T-helper 1 cell treated with Interleukin-12 subunit alpha and Interleukin-12 subunit beta and Interleukin-4 antibody, amounts not matched to agents 30 μg/mL and 1 μg/mL, for 36 hours (primary cell): ENCODE measurements at regions not wholly inside any gene's neighbourhood (a gene's known extent, or its start where the extent isn't known, plus 50 kb on each side); places are given as distances from the start of the nearest gene placed in this dataset.

Experiments
- H3K27ac Mint-ChIP-seq: one replicate; pipeline ENCODE4 v1.8.0; 2021; ENCODE audit warnings: mild to moderate bottlenecking, mixed read lengths
- H3K27me3 Mint-ChIP-seq: one replicate; pipeline ENCODE4 v1.8.0; 2021; ENCODE audit warnings: low read depth, mixed read lengths
- H3K36me3 Mint-ChIP-seq: one replicate; pipeline ENCODE4 v1.8.0; 2021; ENCODE audit warnings: low read depth, mixed read lengths
- H3K4me1 Mint-ChIP-seq: one replicate; pipeline ENCODE4 v1.8.0; 2021; ENCODE audit warnings: low read depth, mixed read lengths
- H3K4me3 Mint-ChIP-seq: one replicate; pipeline ENCODE4 v1.8.0; 2021; ENCODE audit warnings: mild to moderate bottlenecking, moderate library complexity, mixed read lengths
- H3K9me3 Mint-ChIP-seq: one replicate; pipeline ENCODE4 v1.8.0; 2021; ENCODE audit warnings: mixed read lengths

DNA sequence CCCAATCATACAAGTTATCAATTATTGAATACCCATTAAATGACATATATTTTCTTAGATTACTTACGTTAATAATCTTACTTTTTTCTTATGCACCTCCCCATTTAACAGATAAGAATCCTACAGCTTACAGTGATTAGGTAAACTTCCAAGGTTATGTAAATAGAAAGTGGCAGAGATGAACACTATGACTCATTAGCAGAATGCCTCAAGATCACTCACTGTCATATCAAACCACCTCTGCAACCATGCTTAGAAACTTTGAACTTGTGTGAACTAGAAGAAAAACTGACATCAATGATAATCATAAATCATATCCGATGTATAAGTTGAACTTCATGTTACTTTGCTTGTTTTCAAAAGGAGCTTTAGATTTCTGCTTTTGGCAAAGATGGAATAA is 911.6 kb upstream of the ARPP21 start:
- no peak overlapping the region for H3K4me3 Mint-ChIP-seq
- H3K36me3 Mint-ChIP-seq: no peaks in the 10 kb centered on the region
- H3K27me3 Mint-ChIP-seq: no peaks in the 10 kb centered on the region
- peaks cover 16% of the 10 kb centered on the region for H3K9me3 Mint-ChIP-seq
- H3K4me1 Mint-ChIP-seq: no peaks in the 10 kb centered on the region
- H3K27ac Mint-ChIP-seq: no peak overlapping the region

DNA sequence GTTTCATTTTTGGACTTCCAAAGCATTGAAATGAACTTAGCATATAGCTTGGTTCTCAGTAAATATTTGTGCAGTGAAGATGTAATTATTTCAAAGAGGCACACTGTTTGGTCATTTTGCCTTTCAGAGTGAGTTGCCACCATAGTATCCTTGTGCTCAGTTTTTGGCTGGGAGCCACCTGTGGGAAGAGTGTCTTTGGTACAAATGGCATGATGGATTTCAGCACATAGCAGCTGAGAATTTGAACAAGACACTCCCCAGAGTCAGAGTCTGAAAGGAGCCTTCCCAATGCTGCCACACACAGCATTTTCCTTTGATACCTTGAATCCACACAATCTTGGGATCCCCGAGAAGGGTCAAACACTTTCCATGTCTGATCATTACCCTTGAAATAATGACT is 897.2 kb upstream of the ARPP21 start:
- H3K4me3 Mint-ChIP-seq: no peak overlapping the region
- no peaks in the 10 kb centered on the region for H3K27me3 Mint-ChIP-seq
- H3K4me1 Mint-ChIP-seq: no peaks in the 10 kb centered on the region
- no peaks in the 10 kb centered on the region for H3K9me3 Mint-ChIP-seq
- H3K36me3 Mint-ChIP-seq: no peaks in the 10 kb centered on the region
- H3K27ac Mint-ChIP-seq: no peak overlapping the region

DNA sequence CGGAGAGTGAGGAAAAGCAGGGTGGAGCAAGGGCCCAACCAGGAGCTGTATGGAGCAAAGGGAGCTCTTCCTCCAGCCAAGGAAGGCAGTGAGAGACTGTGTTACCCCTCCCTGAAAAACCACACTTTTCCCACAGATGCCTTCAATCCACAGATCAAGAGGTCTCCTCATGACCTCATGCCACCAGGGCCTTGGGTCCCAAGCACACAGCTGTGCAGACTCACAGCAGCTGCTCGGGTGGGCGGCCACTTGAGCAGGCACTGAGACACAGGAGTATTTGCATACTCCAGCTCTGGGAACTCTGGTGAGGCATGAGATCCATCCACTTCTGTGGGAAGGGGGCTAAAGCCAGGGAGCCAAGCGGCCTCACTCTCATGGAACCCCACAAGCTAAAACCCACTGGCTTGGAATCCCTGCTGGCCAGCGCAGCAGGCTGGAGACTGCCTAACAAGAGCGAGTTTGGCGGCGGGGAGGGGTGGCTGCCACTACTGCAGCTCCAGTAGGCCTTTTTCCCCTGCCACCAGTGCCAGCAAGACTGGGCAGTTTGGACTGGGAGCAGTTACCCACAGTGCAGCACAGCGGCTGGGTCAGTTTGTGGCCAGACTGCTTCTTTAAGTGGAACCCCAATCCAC is 880.6 kb upstream of the ARPP21 start:
- Mint-ChIP-seq H3K4me1 (no peaks in the 10 kb centered on the region), H3K36me3 (no peaks in the 10 kb centered on the region), H3K27me3 (no peaks in the 10 kb centered on the region), H3K9me3 (peaks cover 6% of the 10 kb centered on the region), H3K4me3 (no peak overlapping the region), H3K27ac (no peak overlapping the region)

DNA sequence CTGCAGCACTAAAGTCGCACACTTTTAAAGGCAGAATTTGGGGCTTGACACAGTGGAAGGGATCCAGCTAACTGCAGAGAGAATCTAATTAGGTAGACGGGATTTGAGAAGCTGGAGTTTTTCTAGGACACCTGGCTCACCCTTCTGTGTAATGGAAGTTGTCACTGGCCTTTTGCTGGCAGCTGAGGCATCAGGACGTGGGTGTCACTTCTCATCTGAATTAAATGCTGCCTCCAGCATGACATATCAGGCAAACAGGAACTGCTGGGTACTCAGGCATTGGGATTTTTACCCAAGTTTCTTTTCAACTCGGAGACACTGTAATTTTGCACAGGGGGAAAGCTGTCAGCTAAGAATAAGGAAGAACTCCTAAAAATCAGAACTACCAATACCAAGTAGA is 861.9 kb upstream of the ARPP21 start:
- no peak overlapping the region for H3K27ac Mint-ChIP-seq
- no peaks in the 10 kb centered on the region for H3K27me3 Mint-ChIP-seq
- no peaks in the 10 kb centered on the region for H3K4me1 Mint-ChIP-seq
- no peaks in the 10 kb centered on the region for H3K9me3 Mint-ChIP-seq
- no peaks in the 10 kb centered on the region for H3K36me3 Mint-ChIP-seq
- no peak overlapping the region for H3K4me3 Mint-ChIP-seq

DNA sequence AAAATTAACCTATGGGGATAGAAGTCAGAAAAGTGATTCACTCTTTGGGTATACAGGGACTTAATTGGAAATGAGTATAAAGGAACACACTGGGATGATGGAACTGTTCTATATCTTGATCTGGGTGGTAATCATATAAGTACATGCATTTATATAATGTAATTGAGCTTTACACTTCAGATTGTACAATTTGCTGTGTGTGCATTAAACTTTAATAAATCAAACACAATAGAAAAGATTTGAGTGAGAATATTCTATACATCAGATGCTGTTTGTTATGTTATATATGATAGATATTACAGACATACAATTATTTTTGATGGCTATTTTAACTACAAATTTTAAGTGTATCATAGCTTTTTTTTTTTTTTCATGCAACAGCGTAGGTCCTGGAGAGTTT is 860.2 kb upstream of the ARPP21 start:
- Mint-ChIP-seq H3K27ac (no peak overlapping the region), H3K27me3 (no peaks in the 10 kb centered on the region), H3K36me3 (no peaks in the 10 kb centered on the region), H3K4me1 (no peaks in the 10 kb centered on the region), H3K4me3 (no peak overlapping the region), H3K9me3 (no peaks in the 10 kb centered on the region)

DNA sequence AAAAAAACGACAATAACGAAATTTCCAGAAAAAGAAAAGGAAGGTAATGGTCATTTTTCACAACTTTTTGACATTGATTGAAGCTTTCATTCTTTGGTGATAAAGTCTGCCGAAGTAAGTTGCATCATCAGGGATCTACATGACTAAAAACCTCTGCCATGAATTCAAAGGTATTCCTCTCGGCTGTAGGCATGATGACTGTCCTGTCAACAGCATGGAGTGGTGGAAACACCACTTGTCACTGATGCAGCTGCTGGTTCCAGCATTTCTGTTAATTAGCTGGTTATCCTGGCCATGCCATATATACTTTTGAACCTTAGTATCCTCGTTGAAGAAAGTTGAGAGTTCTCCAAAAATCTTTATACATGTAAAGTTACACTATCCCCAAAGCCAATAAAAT is 859.0 kb upstream of the ARPP21 start:
- H3K27ac Mint-ChIP-seq: no peak overlapping the region
- no peaks in the 10 kb centered on the region for H3K9me3 Mint-ChIP-seq
- no peaks in the 10 kb centered on the region for H3K36me3 Mint-ChIP-seq
- no peak overlapping the region for H3K4me3 Mint-ChIP-seq
- H3K27me3 Mint-ChIP-seq: no peaks in the 10 kb centered on the region
- H3K4me1 Mint-ChIP-seq: no peaks in the 10 kb centered on the region

DNA sequence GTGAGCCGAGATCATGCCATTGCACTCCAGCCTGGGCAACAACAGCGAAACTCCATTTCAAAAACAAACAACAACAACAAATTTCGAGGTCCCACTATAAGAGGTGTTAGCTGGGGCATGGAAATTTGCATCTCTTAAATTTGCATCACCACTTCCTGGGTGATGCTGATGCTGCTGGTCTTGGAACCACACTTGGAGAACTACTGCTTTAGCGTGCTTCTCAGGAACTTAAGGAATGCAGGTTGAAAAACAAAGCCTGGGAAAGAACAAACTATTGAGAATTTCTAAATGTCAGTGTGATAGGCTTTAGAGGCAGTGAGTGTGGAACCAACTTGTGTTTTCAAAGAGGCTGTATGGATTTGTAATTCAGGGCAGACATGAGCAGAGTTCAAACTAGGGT is 858.4 kb upstream of the ARPP21 start:
- no peaks in the 10 kb centered on the region for H3K4me1 Mint-ChIP-seq
- H3K4me3 Mint-ChIP-seq: no peak overlapping the region
- H3K27me3 Mint-ChIP-seq: no peaks in the 10 kb centered on the region
- no peaks in the 10 kb centered on the region for H3K36me3 Mint-ChIP-seq
- H3K27ac Mint-ChIP-seq: no peak overlapping the region
- no peaks in the 10 kb centered on the region for H3K9me3 Mint-ChIP-seq

DNA sequence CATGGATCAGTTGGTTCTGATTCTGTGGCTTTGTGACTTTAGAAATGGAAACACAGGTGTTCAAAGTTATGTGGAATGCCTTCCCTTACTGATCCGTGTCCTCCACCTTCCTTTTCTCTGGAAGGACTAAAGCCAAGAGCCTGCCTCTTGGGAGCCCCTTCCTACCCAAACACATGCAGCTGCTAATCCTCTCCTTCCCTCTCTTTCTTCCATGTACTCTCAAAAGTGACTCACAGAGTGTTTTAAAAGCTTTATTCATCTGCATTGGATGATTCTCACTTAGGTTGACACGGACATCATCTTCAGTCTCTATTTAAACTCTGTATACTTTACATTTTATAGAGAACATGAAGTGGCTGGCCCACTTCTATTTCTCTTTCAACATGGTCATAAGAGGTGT is 856.5 kb upstream of the ARPP21 start:
- Mint-ChIP-seq H3K36me3 (no peaks in the 10 kb centered on the region), H3K4me3 (no peak overlapping the region), H3K4me1 (no peaks in the 10 kb centered on the region), H3K27me3 (no peaks in the 10 kb centered on the region), H3K27ac (no peak overlapping the region), H3K9me3 (no peaks in the 10 kb centered on the region)

DNA sequence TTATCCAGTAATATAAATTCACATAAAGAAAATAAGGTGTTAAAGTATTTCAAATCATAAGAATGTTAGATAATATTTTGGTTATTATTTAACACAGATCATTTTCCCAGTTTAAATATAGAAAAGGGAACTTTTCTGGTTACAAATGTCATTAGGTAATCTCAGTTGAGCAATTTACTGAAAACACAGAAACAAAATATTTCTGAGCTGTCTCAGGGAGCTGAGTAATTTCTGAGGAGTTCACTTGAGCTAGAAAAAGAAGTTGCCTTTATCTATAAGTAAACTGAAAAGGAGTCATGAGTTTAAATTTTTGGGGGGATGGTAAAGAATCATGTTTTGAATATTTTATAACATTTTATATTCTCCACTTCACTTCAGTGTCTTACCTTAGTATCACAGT is 855.4 kb upstream of the ARPP21 start:
- Mint-ChIP-seq H3K27ac (no peak overlapping the region), H3K36me3 (no peaks in the 10 kb centered on the region), H3K9me3 (no peaks in the 10 kb centered on the region), H3K4me1 (no peaks in the 10 kb centered on the region), H3K27me3 (no peaks in the 10 kb centered on the region), H3K4me3 (no peak overlapping the region)

DNA sequence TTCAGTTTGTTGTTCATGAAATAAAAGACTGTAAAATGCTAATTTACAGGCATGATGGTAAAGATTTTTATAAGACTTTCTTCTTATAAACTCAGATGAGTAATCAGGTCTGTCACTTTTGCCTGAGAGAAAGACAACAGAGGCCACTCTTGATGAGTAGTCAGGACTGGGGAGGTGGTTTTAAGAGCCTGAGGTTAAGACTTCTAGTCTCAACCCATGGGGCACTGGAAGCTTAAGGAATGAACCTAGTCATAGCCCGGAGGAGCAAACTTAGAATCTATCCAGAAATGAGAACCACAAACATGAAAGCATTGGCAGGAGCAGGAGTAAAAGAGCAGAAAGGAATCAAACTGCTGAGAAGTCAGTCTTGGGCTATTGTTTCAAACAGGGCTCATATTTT is 846.3 kb upstream of the ARPP21 start:
- Mint-ChIP-seq H3K36me3 (no peaks in the 10 kb centered on the region), H3K27ac (no peak overlapping the region), H3K4me1 (no peaks in the 10 kb centered on the region), H3K27me3 (no peaks in the 10 kb centered on the region), H3K4me3 (no peak overlapping the region), H3K9me3 (no peaks in the 10 kb centered on the region)

DNA sequence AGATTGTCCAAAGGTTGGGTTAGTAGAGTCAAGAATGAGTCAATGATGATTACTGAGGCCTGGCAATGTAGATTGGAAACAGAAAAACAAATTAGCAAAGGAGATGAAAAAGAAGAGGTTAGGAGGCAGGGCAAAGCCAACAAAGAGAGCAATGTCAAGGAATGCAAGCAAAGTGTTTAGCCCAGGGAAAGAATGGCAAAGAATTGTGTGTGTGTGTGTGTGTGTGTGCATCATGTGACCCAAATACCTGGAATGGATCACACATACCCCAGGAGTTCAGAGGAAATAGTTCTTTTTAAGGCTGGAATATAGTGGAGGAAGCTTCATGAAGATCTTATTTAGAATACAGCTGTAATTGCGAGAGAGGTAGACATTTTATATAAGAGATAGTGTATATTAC is 831.7 kb upstream of the ARPP21 start:
- Mint-ChIP-seq H3K27ac (no peak overlapping the region), H3K4me3 (no peak overlapping the region), H3K36me3 (no peaks in the 10 kb centered on the region), H3K9me3 (no peaks in the 10 kb centered on the region), H3K27me3 (no peaks in the 10 kb centered on the region), H3K4me1 (no peaks in the 10 kb centered on the region)

DNA sequence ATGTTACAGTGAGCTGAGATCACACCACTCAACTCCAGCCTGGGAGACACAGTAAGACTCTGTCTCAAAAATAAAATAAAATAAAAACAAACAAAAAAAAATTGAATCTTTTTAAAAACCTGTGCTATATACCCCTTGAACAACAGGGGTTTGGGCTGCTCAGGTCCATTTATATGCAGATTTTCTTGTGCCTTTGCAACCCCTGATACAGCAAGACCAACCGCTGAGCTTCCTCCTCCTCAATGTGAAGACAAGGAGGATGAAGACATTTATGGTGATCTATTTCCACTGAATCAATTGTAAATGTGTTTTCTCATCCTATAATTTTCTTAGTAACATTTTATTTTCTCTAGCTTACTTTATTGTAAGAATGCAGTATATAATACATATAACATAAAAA is 831.0 kb upstream of the ARPP21 start:
- H3K4me1 Mint-ChIP-seq: no peaks in the 10 kb centered on the region
- H3K27ac Mint-ChIP-seq: no peak overlapping the region
- H3K9me3 Mint-ChIP-seq: no peaks in the 10 kb centered on the region
- H3K36me3 Mint-ChIP-seq: no peaks in the 10 kb centered on the region
- H3K4me3 Mint-ChIP-seq: no peak overlapping the region
- H3K27me3 Mint-ChIP-seq: no peaks in the 10 kb centered on the region

DNA sequence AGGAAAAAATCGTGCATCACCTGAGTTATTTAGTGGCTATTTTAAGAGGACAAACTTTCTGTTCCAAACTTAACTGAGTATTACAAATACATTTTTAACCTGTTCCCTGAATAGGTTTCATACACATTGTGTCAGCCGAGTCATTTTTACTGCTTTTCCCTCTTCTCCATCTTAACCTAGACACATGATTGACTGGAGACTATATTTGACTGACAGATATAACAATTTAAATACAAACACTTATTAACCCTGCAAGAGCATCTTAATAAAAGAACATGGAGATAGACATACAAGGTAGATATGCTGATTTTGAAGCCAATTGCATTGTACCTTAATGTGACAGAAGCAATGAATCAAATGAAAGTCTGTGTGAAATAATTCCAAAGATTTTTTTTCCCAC is 810.5 kb upstream of the ARPP21 start:
- no peak overlapping the region for H3K4me3 Mint-ChIP-seq
- no peak overlapping the region for H3K27ac Mint-ChIP-seq
- H3K9me3 Mint-ChIP-seq: peaks cover 3% of the 10 kb centered on the region
- no peaks in the 10 kb centered on the region for H3K27me3 Mint-ChIP-seq
- H3K4me1 Mint-ChIP-seq: no peaks in the 10 kb centered on the region
- H3K36me3 Mint-ChIP-seq: no peaks in the 10 kb centered on the region

DNA sequence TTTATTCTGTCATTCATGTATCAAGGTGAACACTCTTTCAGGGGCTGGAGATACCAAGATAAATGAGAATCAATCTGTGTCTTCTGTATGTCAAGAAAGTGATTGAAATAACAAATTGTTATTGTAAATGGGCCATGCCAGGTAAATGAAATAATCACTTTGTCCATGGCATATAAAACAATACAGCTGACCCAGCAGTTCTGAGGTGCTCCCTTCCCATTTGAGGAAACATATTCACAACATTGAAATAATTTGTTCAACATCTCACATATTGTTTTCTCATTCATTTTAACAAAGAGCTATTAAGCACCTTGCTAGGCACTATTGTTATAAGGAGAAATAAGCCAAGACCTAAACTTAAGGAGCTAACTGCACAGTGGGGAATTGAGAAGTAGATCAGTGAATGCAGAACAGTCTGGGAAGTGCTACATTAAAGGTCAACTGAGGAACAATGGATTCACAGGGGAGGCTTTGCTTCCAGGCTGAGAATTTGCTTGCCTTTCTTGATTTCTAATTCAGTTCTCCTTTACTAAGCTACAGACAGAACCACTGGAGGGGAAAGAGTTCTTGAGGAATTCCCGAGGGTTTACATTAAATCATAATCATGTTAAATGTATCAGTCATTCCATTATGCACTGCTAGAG is 806.3 kb upstream of the ARPP21 start:
- Mint-ChIP-seq H3K27ac (no peak overlapping the region), H3K27me3 (no peaks in the 10 kb centered on the region), H3K4me1 (no peaks in the 10 kb centered on the region), H3K9me3 (no peaks in the 10 kb centered on the region), H3K36me3 (no peaks in the 10 kb centered on the region), H3K4me3 (no peak overlapping the region)

DNA sequence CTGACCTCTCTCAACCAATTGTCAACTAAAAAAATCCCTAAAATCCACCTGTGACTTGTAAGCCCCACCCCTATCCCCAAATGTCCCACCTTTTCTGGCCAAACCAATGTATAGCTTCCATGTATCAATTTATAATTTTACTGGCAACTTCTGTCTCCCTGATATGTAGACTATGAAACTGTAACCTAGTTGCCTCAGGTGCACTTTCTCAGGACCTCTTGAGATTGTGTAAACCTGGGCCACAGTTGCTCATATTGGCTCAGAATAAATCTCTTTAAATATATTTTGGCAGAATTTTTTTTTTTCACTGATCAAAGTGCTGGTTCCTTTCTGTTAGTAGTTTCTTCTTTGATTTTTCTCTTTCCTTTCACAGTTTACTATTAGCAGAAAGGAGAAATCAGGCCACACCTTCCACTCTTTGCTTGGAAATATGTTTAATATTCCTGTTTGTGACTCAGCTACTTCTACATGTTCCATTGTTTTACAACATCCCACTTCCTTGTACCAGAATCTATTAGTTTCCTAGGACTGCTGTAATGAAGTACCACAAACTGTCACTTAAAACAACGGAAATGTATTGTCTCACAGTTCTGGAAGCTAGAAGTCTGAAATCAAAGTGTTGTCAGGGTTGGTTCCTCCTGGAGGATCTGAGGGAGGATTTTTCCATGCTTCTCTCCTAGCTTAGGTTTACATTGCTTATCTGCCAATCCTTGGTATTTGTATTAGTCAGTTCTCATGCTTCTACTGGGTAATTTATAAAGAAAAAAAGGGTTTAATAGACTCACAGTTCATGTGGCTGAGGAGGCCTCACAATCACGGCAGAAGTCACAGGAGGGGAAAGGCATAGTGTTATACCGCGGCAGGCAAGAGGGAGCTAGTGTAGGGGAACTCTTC is 801.2 kb upstream of the ARPP21 start:
- no peaks in the 10 kb centered on the region for H3K36me3 Mint-ChIP-seq
- H3K9me3 Mint-ChIP-seq: no peaks in the 10 kb centered on the region
- no peaks in the 10 kb centered on the region for H3K27me3 Mint-ChIP-seq
- H3K4me3 Mint-ChIP-seq: no peak overlapping the region
- no peaks in the 10 kb centered on the region for H3K4me1 Mint-ChIP-seq
- H3K27ac Mint-ChIP-seq: no peak overlapping the region
